Suprapubic skin (tissue), 4 donors: ENCODE measurements at regions not wholly inside any gene's neighbourhood (a gene's known extent, or its start where the extent isn't known, plus 50 kb on each side); places are given as distances from the start of the nearest gene placed in this dataset.

Experiments used
- CTCF ChIP-seq, 2 donors: fragments of 200-600 bp in 1 of 2; fragments of 450-650 bp in 1 of 2; sonication (generic) in 1 of 2; IDR thresholded peaks; one replicate each; pipeline ENCODE4 v1.5.1; 2016 to 2019; ENCODE audit warnings: antibody characterized with exemption in 2 of 2, mild to moderate bottlenecking in 1 of 2, moderate library complexity in 1 of 2
- EP300 ChIP-seq: sonication (generic); formaldehyde crosslinking; IDR thresholded peaks from one replicate; pipeline ENCODE4 v1.6.1; 2017; ENCODE audit warnings: antibody characterized with exemption
- POLR2A ChIP-seq, 2 donors: fragments of 450-650 bp; IDR thresholded peaks; one replicate each; pipeline ENCODE4 v1.6.1; 2017; ENCODE audit warnings: antibody characterized with exemption in 2 of 2, mild to moderate bottlenecking in 2 of 2, moderate library complexity in 2 of 2
- POLR2AphosphoS5 ChIP-seq, 3 donors: sonication (generic); formaldehyde crosslinking; IDR thresholded peaks; one replicate each; pipeline ENCODE4 v1.6.1; 2017; ENCODE audit warnings: antibody characterized with exemption in 3 of 3

GRCh38 chr15:54840621-54841398 is 355.9 kb downstream of the RSL24D1 start:
- TF ChIP-seq EP300 (no peak), CTCF (IDR thresholded peaks at IDR 0.05) (no peak), POLR2A (IDR thresholded peaks at IDR 0.05) (no peak), POLR2AphosphoS5 (IDR thresholded peaks at IDR 0.05) (no peak)
